GM19455 (cell line): ENCODE measurements at regions not wholly inside any gene's neighbourhood (a gene's known extent, or its start where the extent isn't known, plus 50 kb on each side); places are given as distances from the start of the nearest gene placed in this dataset.
"Not testable (repeated sequence)": the region's sequence is repeated elsewhere in the genome, so short reads cannot be mapped to it uniquely, and the experiment has no call there.

Experiments used
- ATAC-seq: cut with Tn5 transposase; IDR thresholded peaks from one replicate; pipeline ENCODE4 v1.9.1; 2021; ENCODE audit not compliant: unreplicated experiment

DNA sequence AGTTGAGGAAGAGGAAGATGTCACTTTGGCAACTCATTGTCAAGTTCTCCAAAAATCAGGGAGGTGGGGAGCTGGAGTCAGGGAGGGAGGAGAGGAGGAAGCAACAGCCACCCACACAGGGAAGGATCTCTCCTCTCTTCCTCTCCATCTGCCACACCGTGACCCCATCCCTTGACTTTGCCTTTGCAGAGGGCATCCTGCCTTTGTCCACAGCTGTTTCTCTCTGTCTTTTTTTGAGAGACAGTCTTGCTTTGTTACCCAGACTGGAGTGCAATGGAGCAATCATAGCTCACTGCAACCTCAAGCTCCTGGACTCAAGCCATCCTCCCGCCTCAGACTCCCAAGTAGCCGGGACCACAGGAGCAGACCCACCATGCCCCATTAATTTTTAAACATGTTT is 276.0 kb downstream of the SHOX start:
- no peak for ATAC-seq

GRCh38 chrX:905848-906566 is 275.4 kb downstream of the SHOX start:
- no peak for ATAC-seq

DNA sequence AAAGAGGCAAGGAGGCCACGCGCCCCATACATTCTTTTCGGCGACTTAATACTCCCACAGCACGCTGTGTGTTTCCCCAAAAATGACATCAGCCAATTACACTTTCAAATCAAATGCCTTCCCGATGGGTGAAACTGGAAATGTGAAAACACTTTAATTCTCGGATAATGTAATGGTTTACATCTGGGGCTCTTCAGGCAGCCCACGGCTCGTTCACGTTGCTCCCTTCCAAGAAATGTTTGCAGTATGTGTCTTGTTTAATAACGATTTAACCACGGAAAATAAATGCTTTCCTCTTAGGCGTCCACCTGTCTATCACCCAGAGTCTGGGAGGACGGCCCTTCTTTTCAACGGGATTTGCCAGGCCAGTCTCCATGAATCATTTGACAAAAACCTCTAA is 272.5 kb downstream of the SHOX start:
- ATAC-seq = no peak

GRCh38 chrX:896256-896655 is 265.7 kb downstream of the SHOX start:
- ATAC-seq = no peak

GRCh38 chrX:889966-890651 is 259.5 kb downstream of the SHOX start:
- ATAC-seq = no peak

GRCh38 chrX:887724-888123 is 257.1 kb downstream of the SHOX start:
- not testable (repeated sequence) for ATAC-seq

- no peak for ATAC-seq
Measured at GRCh38 chrX:883588-883987, 253.0 kb downstream of the SHOX start.

GRCh38 chrX:879756-880698 is 249.4 kb downstream of the SHOX start:
- not testable (repeated sequence) for ATAC-seq

- ATAC-seq = no peak
Measured at GRCh38 chrX:874061-874460, 243.5 kb downstream of the SHOX start.

DNA sequence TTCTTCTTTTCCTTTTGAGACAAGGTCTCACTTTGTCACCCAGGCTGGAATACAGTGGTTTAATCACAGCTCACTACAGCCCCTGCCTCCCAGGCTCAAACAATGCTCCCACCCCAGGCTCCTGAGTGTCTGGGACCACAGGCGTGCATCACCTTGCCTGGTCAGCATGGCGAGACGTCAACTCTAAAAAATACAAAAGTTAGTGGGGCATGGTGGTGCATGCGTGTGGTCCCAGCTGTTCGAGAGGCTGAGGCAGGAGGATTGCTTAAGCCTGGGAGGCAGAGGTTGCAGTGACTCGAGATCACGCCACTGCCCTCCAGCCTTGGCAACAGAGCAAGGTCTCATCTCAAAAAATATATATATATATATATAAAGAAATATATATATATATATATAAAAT is 242.4 kb downstream of the SHOX start:
- ATAC-seq = no peak

GRCh38 chrX:872090-872489 is 241.5 kb downstream of the SHOX start:
- no peak for ATAC-seq

GRCh38 chrX:871626-872025 is 241.0 kb downstream of the SHOX start:
- ATAC-seq = no peak

GRCh38 chrX:867966-868647 is 237.5 kb downstream of the SHOX start:
- ATAC-seq = no peak

- ATAC-seq = no peak
Measured at GRCh38 chrX:867502-867901, 236.9 kb downstream of the SHOX start.

- no peak for ATAC-seq
Measured at GRCh38 chrX:866441-866990, 235.9 kb downstream of the SHOX start.

GRCh38 chrX:865422-865821 is 234.8 kb downstream of the SHOX start:
- no peak for ATAC-seq

DNA sequence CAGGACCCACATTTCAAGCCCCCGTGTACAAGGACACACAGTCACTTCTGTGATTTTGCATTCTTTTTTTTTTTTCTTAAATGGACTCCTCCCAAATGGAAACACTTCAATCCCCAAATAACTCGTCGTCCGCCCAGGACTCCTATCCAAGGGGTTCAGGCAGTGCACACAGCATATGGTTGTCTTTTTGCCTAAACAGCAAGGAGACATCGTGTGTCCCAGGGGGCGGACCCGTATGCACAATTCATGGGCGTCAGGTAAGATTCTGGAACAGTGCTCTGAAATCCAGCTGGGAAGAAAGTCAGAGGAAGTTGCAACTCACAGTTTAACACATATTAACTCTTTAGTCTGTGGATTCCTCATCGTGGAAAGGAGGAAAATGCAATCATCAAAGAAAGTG is 231.3 kb downstream of the SHOX start:
- no peak for ATAC-seq

- ATAC-seq = no peak
Measured at GRCh38 chrX:861340-861890, 230.8 kb downstream of the SHOX start.

GRCh38 chrX:859329-859728 is 228.7 kb downstream of the SHOX start:
- ATAC-seq = no peak

- no peak for ATAC-seq
Measured at GRCh38 chrX:858542-859078, 228.0 kb downstream of the SHOX start.
